Erythroblast (primary cell): ENCODE measurements at regions not wholly inside any gene's neighbourhood (a gene's known extent, or its start where the extent isn't known, plus 50 kb on each side); places are given as distances from the start of the nearest gene placed in this dataset.

Experiments used
- GATA1 ChIP-seq: IDR thresholded peaks from 2 replicates; pipeline ENCODE4 v1.6.1; 2011; ENCODE audit warnings: low read depth, mild to moderate bottlenecking, control low read depth, low read length, moderate library complexity
- POLR2A ChIP-seq: IDR thresholded peaks from 2 replicates; pipeline ENCODE4 v1.6.1; 2011; ENCODE audit warnings: mild to moderate bottlenecking, low read length

DNA sequence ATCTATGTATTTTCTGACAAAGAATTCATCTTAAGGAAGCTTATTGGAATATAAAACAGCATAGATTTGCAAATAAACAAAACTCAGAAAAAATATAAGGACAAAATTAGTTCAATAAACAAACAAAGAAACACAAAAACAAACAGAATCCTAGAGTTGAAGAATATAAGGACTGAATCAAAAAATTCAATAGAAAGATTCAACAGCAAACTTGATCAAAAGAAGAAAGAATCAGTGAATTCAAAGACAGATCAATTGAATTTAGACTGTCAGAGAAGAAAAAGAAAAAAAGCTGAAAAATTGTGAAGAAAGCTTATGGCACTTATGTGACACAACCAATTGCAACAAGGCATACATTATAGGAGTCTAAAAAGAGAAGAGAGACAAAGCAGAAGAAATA, 770.0 kb upstream of the RGS18 start:
- TF ChIP-seq POLR2A (no peak), GATA1 (no peak)
